Effector memory CD8-positive, alpha-beta T cell (primary cell): ENCODE measurements at regions not wholly inside any gene's neighbourhood (a gene's known extent, or its start where the extent isn't known, plus 50 kb on each side); places are given as distances from the start of the nearest gene placed in this dataset.

Experiments
- ATAC-seq: fragments of 150-1000 bp; cut with Tn5 transposase; replicated peaks from 2 replicates; pipeline ENCODE4 v1.10.0; 2021; ENCODE audit warnings: mild to moderate bottlenecking, moderate library complexity
- DNase-seq, 3 experiments: peaks; one replicate each; pipeline ENCODE4 v3.0.0; 2021
- H3K27ac Mint-ChIP-seq, 2 donors: one replicate each; pipeline ENCODE4 v1.8.0; 2022; ENCODE audit warnings: mild to moderate bottlenecking in 2 of 2, mixed read lengths in 2 of 2, moderate library complexity in 2 of 2
- H3K27me3 Mint-ChIP-seq, 2 donors: one replicate each; pipeline ENCODE4 v1.8.0; 2022; ENCODE audit warnings: mixed read lengths in 2 of 2
- H3K36me3 Mint-ChIP-seq: one replicate; pipeline ENCODE4 v1.8.0; 2022; ENCODE audit warnings: mild to moderate bottlenecking, moderate library complexity, mixed read lengths; ENCODE audit not compliant: insufficient read depth
- H3K4me1 Mint-ChIP-seq, 2 donors: one replicate each; pipeline ENCODE4 v1.8.0; 2022; ENCODE audit warnings: low read depth in 2 of 2, mixed read lengths in 2 of 2
- H3K4me3 Mint-ChIP-seq, 2 donors: one replicate each; pipeline ENCODE4 v1.8.0; 2022; ENCODE audit warnings: mild to moderate bottlenecking in 2 of 2, mixed read lengths in 2 of 2, moderate library complexity in 2 of 2
- H3K9me3 Mint-ChIP-seq, 2 donors: one replicate each; pipeline ENCODE4 v1.8.0; 2022; ENCODE audit warnings: mixed read lengths in 2 of 2

DNA sequence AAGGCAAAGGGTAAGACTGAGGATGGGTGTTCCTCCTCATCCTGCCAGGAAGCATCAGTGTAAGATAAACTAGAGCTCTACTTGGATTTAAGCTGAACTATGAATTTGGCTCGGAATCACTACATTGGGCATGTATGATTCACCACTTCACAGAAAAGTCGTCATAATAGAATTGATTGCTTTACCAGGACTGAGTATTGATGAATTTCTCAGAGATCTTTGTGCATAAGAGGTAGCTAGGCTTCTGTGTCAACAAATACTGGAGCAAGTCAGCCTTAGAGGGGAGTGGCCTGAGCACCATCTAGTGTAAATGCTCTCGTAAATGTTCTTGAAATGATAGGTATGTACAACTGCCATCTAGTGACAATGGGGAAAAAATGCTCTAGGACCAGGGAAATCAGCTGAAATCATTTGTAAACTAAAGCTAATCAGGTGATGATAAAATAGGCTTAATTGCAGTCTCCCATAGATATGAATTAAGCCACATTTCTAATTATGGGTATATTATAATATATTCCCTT lies 309.5 kb upstream of the FMR1 start:
- no peaks in the 10 kb centered on the region for H3K27me3 Mint-ChIP-seq

DNA sequence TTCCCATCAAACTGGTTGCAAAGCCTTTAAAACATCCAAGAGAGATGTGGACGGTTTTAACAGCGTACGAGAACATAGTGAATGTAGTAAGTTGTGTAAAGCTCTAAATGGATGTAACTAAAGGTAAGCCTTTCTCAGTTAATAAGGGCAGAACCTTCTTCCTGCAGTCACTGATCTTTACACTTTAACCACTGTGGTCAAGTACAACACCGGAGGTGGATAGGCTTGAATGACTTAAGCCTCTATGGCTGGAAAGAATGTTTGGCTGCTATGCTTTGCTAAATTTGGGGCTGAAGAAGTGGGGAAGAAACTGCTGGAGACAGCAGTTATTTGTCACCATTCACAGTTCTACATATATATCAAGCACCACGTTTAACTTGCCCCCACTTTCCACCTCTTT lies 285.1 kb upstream of the FMR1 start:
- Mint-ChIP-seq H3K27me3 (no peaks in the 10 kb centered on the region), H3K4me1 (no peaks in the 10 kb centered on the region), H3K9me3 (no peaks in the 10 kb centered on the region), H3K36me3 (no peaks in the 10 kb centered on the region), H3K27ac (no peak overlapping the region), H3K4me3 (no peak overlapping the region)
- no peak for ATAC-seq
- DNase-seq = no peak

More for the DNA sequence above, 309.5 kb upstream of the FMR1 start:
- Mint-ChIP-seq H3K4me1 (no peaks in the 10 kb centered on the region), H3K4me3 (no peak overlapping the region), H3K27ac (no peak overlapping the region), H3K36me3 (no peaks in the 10 kb centered on the region), H3K9me3 (no peaks in the 10 kb centered on the region)
- ATAC-seq (no peak), DNase-seq (no peak)

DNA sequence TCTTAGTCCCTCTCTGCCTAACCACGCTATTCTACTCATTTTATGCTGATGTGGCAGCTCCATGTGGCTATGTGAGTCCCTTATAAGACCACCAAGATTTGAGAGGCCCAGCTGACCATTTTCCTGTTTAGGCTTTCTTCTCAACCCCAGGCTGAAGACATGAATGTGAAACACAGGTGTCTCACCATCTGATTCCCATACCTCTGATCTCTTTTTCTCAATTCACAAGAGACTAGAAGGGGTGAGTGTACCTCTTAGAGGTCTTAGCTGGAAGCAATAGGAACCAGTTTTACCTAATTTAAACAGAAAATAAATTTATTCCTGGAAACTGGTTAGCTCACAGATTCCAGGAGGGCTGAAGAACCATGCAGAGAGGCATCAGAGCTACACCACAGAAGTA lies 276.5 kb upstream of the FMR1 start:
- DNase-seq (no peak), ATAC-seq (no peak)
- Mint-ChIP-seq H3K36me3 (no peaks in the 10 kb centered on the region), H3K27ac (no peak overlapping the region), H3K27me3 (no peaks in the 10 kb centered on the region), H3K9me3 (no peaks in the 10 kb centered on the region), H3K4me3 (no peak overlapping the region), H3K4me1 (no peaks in the 10 kb centered on the region)

DNA sequence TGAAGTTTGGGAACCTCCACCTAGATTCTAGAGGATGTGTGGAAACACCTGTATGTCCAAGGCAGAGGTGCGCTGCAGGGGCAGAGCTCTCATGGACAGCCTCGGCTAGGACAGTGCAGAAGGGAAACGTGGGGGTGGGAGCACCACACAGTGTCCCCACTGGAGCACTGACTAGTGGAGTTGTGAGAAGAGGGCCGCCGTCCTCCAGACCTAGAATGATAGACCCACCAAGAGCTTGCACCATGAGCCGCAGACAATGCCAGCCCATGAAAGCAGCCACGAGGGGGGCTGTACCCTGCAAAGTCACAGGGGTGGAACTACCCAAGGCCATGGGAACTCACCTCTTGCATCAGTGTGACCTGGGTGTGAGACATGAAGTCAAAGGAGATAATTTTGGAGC lies 274.5 kb upstream of the FMR1 start:
- DNase-seq = no peak
- Mint-ChIP-seq H3K4me1 (no peaks in the 10 kb centered on the region), H3K27me3 (no peaks in the 10 kb centered on the region), H3K9me3 (no peaks in the 10 kb centered on the region), H3K36me3 (no peaks in the 10 kb centered on the region), H3K27ac (no peak overlapping the region), H3K4me3 (no peak overlapping the region)
- ATAC-seq = no peak

DNA sequence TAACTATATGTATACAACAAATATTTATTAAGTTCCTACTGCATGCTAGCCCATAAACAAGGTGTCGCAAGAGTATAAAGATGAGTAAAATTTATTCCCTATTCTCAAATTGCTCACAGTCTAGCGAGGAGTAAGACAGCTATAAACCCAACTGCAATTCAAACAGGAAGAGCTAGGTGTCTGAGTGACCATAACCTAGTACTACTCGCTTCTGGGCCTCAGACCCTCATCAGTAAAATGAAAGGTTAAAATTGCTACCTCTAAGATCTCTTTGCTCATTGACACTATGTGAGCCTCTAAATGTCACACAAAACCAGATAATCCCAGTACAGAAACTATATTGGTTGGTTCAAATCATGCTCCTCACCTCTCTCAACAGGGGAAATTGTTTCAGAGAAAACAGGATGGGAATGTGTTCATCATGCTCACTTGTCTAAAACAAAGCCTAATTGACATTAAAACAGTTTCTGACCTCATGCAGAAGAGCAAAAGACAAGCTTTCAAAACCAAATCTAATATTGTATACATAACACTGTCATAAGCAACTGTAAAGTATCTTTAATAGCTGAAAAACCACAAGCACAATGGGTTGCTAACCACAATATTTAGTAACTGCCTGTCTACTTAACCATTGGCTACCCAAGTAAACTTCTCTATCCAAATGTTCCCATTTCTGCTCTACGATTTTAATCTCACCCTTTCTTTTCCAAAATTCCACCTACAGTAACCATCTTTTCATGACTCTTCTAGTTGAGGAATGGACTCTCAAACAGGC lies 264.6 kb upstream of the FMR1 start:
- H3K4me1 Mint-ChIP-seq = no peaks in the 10 kb centered on the region
- peaks cover 2 to 7% of the 10 kb centered on the region in 2 donors for H3K9me3 Mint-ChIP-seq
- no peak for DNase-seq
- H3K27ac Mint-ChIP-seq = no peak overlapping the region
- ATAC-seq = no peak
- no peaks in the 10 kb centered on the region for H3K27me3 Mint-ChIP-seq
- no peaks in the 10 kb centered on the region for H3K36me3 Mint-ChIP-seq
- H3K4me3 Mint-ChIP-seq = no peak overlapping the region

DNA sequence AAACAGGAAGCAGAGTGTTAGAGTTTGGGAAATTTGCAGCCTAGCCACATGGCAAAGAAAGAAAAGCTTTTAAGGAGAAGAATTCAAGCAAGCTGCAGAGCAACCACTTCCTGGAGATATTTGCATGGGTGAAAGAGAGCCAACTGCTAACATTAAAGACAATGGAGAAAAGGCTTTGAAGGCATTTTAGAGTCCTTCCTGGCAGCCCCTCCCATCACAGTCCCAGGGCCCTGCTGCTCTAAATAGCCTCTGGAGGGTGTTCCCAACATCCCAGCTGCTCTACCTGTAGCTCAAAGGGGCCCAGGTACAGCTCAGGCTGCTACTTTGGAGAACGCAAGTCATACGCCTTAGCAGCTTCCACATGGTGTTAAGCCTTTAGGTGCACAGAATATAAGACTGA lies 235.9 kb upstream of the FMR1 start:
- DNase-seq = no peak
- H3K36me3 Mint-ChIP-seq = no peaks in the 10 kb centered on the region
- H3K4me1 Mint-ChIP-seq = no peaks in the 10 kb centered on the region
- no peaks in the 10 kb centered on the region for H3K27me3 Mint-ChIP-seq
- H3K9me3 Mint-ChIP-seq = no peaks in the 10 kb centered on the region
- H3K27ac Mint-ChIP-seq = no peak overlapping the region
- ATAC-seq = no peak
- no peak overlapping the region for H3K4me3 Mint-ChIP-seq

DNA sequence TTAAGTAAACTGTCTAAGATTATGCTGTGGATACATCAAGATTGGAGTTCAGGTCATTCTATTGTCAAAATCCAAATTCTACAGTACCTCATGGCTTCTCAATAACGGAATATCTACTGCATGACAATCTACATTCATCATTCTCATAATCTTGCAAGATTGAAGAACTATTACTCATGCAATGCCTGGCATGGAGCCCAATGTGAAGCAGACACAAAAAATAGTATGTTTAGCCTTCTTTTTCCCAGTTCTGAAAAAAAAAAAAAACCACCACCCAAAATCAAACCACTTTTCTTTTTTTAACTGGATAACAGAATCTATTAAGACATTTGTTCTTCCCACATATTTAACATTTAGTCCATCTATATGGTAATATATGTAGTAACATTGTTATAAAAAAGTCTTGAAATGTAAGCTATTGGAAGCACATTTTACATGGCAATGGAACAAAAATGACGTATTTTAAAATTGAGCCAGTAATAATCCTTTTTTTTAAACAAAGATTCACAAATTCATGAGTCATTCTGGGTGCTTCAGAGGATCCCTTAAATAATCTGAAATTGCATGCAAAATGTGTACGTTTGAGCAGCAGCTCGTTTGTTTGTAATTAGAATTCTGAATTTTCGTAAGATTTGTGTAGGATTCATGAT lies 232.2 kb upstream of the FMR1 start:
- no peaks in the 10 kb centered on the region for H3K27me3 Mint-ChIP-seq
- H3K27ac Mint-ChIP-seq = no peak overlapping the region
- H3K4me3 Mint-ChIP-seq = no peak overlapping the region
- DNase-seq (no peak), ATAC-seq (no peak)
- no peaks in the 10 kb centered on the region for H3K4me1 Mint-ChIP-seq
- H3K36me3 Mint-ChIP-seq = no peaks in the 10 kb centered on the region
- H3K9me3 Mint-ChIP-seq = no peaks in the 10 kb centered on the region

DNA sequence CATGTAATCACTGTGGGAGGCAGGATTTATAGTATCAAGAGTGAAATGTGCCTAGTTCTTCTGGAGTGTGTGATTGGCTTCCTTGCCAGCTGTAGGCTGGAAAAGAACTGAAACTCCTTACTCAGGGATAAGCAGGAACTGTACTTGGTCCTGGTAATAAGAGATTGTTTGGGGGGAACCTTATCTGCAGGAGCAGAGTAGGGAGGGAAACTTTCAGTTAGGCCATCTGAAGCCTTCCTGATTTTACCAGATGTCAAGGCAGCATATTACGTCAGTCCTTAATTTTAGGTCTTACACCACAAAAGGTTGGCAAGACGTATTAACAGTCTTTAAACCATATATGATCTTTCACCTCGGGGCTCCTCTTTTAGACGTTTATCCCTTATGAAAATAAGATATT lies 231.5 kb upstream of the FMR1 start:
- no peaks in the 10 kb centered on the region for H3K27me3 Mint-ChIP-seq
- H3K4me3 Mint-ChIP-seq = no peak overlapping the region
- H3K27ac Mint-ChIP-seq = no peak overlapping the region
- H3K36me3 Mint-ChIP-seq = no peaks in the 10 kb centered on the region
- H3K9me3 Mint-ChIP-seq = no peaks in the 10 kb centered on the region
- no peaks in the 10 kb centered on the region for H3K4me1 Mint-ChIP-seq
- no peak for ATAC-seq
- DNase-seq = no peak

DNA sequence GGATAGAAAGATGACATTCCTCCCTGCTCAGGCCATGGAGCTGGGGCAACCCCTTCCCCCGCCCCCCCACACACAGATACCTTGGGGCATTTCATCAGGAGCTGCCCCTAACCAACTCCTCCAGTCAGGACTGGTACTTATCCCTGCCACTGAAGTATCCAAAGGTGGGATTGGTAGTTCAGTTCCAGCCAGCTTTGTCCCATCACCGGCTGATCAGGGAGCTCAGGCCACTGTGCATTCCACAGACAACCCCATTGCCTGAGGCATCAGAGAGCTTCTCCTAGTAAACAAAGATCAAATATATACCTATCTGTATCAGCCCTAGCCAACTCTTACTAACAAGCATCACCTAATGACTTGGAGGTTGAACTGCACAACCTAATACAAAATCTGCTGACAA lies 218.2 kb upstream of the FMR1 start:
- H3K9me3 Mint-ChIP-seq = no peaks in the 10 kb centered on the region
- H3K36me3 Mint-ChIP-seq = no peaks in the 10 kb centered on the region
- no peak for ATAC-seq
- H3K4me1 Mint-ChIP-seq = no peaks in the 10 kb centered on the region
- H3K27ac Mint-ChIP-seq = no peak overlapping the region
- DNase-seq = no peak
- no peak overlapping the region for H3K4me3 Mint-ChIP-seq
- H3K27me3 Mint-ChIP-seq = no peaks in the 10 kb centered on the region

DNA sequence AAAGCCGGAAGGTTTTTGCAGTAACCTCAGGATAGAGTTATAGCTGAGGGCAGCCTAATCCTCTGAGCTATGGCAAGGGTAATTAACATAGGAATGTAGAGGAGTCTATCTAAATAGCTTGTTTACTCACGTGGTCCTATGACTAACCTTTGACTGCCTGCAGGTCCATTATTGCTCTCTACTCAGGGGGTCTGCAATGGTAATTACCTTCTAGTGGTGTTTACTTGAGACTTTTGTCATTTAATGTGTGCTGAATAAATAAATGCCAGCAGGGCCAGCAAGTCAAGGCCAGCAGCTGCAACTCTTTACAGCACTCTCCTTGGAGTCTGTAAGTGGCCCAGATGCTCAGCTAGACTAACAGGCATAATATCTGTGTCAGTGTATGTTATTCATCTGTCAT lies 212.7 kb upstream of the FMR1 start:
- ATAC-seq (no peak), DNase-seq (no peak)
- Mint-ChIP-seq H3K4me1 (no peaks in the 10 kb centered on the region), H3K9me3 (peaks cover 0 to 2% of the 10 kb centered on the region in 2 donors), H3K27ac (no peak overlapping the region), H3K4me3 (no peak overlapping the region), H3K36me3 (no peaks in the 10 kb centered on the region), H3K27me3 (no peaks in the 10 kb centered on the region)

DNA sequence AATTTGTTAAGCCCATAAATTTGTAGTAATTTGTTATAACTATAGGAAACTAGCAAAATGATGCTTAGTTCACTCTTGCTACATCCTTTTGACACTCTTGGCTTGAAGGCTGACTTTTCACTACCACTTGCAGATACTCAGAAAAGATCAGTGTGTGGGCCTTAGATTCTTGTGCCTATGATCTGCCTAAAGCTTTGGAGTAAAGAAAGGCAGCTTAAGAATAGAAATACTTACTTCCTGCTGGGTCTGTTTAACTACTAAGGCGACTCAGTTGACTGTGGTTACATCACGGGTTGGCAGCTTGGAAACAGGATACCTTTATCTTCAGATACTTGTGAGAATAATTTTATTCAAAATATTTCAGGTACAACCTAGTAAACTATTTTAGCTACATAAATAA lies 201.4 kb upstream of the FMR1 start:
- DNase-seq = no peak
- Mint-ChIP-seq H3K4me1 (no peaks in the 10 kb centered on the region), H3K27ac (no peak overlapping the region), H3K36me3 (no peaks in the 10 kb centered on the region), H3K9me3 (no peaks in the 10 kb centered on the region), H3K27me3 (no peaks in the 10 kb centered on the region), H3K4me3 (no peak overlapping the region)
- no peak for ATAC-seq

DNA sequence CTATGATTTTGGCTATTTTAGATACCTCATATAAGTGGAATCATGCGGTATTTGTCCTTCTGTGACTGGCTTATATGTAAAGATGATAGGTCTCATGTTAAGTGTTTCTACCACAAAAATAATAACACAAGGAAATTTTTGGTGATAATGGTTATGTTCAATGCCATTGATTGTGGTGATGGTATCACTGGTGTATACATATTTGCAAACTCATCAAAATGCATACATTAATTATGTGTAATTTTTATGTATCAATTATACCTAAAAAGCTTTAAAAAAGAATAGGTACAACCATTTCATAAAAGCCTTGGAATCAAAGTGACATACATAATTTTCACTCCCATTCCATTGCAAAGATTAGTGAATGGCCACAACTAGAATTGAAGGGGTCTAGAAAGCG lies 178.3 kb upstream of the FMR1 start:
- ATAC-seq = no peak
- H3K4me1 Mint-ChIP-seq = no peaks in the 10 kb centered on the region

DNA sequence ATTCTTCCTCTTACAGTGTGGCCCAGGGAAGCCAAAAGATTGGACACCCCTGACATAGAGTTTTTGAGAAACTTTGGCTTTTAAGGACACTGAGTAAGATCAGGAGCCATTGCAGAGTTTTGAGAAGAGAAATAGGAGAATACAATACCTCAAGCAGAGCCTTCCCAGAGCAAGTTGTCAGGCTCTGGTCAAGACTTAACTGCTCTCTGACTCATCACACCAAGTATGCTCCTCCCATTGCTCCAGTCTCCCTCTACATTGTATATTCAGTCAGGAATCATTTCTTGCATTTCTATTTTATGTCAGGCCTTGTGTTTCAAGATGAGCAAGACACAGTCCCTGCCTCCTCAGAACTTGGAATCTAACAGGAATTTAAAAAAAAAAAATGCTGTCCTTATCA lies 176.4 kb upstream of the FMR1 start:
- no peaks in the 10 kb centered on the region for H3K36me3 Mint-ChIP-seq
- H3K4me1 Mint-ChIP-seq = no peaks in the 10 kb centered on the region
- DNase-seq (no peak), ATAC-seq (no peak)
- H3K4me3 Mint-ChIP-seq = no peak overlapping the region
- H3K9me3 Mint-ChIP-seq = peaks cover 0 to 7% of the 10 kb centered on the region in 2 donors
- no peaks in the 10 kb centered on the region for H3K27me3 Mint-ChIP-seq
- H3K27ac Mint-ChIP-seq = no peak overlapping the region

More for the DNA sequence above, 178.3 kb upstream of the FMR1 start:
- Mint-ChIP-seq H3K27me3 (no peaks in the 10 kb centered on the region), H3K27ac (no peak overlapping the region), H3K9me3 (peaks cover 0 to 7% of the 10 kb centered on the region in 2 donors), H3K36me3 (no peaks in the 10 kb centered on the region), H3K4me3 (no peak overlapping the region)
- no peak for DNase-seq

DNA sequence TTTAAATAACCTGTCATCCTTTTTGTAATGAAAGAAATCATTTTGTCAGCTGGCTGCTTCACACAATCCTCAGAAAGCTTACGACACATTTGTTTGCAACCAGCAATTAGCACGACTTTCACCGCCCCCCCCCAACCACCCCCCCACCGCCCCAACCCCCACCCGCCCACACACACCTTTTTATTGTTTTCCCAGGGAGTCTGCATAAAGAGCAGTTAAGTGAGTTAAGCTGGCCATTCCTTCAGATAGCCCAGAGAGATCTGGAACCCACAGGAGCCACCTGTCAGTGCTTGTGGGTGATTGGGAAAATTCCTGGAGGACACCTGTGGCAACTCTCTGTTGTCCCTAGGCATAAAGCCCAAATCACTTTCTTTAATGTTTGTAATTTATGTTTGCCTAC lies 175.7 kb upstream of the FMR1 start:
- Mint-ChIP-seq H3K4me3 (no peak overlapping the region), H3K4me1 (no peaks in the 10 kb centered on the region), H3K36me3 (no peaks in the 10 kb centered on the region), H3K27me3 (no peaks in the 10 kb centered on the region), H3K9me3 (peaks cover 0 to 4% of the 10 kb centered on the region in 2 donors), H3K27ac (no peak overlapping the region)
- ATAC-seq (no peak), DNase-seq (no peak)
